Stimulated activated CD4-positive, alpha-beta T cell treated with anti-CD3 and anti-CD28 coated beads, Interleukin-2, amount 100 ng/mL, for 24 hours (primary cell): ENCODE measurements at regions not wholly inside any gene's neighbourhood (a gene's known extent, or its start where the extent isn't known, plus 50 kb on each side); places are given as distances from the start of the nearest gene placed in this dataset.
"Not testable (repeated sequence)": the region's sequence is repeated elsewhere in the genome, so short reads cannot be mapped to it uniquely, and the experiment has no call there.

Experiments
- DNase-seq, 2 donors: peaks; one replicate each; pipeline ENCODE4 v3.0.0-alpha.2; 2020

DNA sequence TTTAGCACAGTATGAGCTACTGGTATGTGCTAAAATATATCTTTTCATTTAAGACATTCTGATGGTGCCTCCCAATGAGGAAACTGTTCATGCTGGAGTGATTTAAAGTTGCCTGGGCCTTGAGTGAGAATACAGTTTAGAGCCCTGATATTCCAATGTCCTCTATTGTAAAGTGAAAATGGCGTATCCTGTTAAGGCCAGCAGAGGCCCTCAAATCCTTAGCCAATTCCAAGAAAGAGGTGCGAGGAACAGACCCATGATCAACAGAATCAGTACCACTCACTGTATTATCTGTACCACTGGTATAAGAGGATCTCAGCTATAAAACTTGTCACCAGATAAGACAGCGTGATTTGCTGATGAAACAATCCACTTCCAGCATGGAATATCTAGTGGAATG, 273.1 kb upstream of the SLITRK5 start:
- no peak for DNase-seq

DNA sequence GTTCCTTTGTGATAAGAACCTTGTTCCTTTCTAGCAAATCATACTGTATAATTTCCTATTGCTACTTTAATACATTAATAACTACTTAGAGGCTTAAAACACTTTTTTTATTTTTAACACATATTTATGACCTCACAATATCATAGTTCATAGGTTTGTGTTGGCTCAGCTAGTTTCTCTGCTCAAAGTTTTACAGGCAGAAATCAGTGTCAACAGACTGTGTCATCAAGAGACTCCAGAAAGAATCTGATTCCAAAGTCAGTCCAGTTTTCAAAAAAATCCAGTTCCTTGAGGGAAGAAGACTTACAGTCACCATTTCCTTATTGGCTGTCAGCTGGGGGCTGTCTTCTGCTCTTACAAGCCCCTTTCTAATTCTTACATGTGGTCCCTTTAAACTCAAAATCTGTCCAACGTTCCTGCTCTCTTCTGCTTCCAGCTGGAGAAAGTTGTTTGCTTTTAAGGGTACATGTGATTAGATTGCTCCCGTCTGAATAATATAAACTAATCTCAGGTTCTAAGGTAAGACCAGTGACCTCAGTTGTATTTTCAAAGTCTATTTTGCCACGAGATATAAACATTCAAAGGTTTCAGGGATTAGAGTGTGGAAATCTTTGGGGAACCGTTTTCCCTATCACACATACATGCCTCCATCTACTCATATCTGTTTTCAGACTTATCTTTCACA, 267.3 kb upstream of the SLITRK5 start:
- no peak for DNase-seq

DNA sequence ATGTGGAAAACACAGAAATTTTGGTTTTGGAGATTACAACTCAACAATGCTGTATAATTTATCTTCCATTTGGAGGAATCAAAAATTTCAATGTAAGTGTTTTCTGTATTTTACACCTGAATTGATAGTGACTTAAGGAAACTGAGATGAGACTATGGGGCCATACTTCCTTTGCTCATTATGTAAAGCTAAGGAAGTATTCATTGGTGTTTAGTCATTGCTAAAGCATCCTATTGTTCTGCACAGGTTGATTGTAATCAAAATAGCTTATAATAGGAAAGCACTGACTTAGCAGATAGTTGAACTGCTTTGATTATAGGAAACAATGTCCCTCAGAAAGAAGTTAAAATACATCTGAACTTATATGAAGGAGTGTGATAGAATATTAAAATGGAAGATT, 244.4 kb upstream of the SLITRK5 start:
- DNase-seq, result no peak

DNA sequence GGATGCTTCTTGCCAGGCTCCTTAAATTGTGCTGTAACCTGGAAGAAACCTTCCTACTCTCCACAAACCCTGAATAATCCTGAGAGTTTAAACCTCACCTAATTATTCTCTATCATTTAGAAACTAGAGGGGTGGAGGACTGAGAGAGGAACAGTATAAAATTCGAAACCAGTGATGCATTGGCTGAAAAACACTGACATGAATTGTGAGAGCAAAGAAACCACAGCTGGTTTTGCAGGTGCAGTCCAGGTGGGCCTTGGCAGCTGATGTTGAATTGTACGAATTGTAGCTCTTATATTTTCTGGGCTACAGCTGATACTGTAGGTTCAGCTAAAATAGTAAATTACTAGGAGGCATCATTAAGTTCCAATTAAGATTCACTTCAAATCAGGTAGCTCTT, 227.0 kb upstream of the SLITRK5 start:
- no peak for DNase-seq

DNA sequence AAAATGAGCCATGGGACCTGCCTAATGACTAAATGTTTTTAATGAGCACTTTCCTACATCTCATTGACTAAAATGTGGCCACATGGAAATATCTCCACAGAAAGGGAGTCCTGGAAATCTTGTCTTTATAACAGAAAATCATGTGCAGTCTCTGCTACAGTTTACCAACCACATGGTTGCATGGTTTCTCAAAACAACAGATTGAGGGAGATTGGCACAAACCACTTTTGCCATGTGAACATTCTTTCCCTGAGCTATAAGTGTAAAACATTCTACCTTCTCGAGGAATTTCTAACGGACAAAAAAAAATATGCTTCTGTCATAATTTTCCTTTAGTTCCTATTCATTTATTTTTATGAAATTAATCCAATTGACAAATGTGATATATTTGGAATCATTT, 218.9 kb upstream of the SLITRK5 start:
- DNase-seq, result no peak

DNA sequence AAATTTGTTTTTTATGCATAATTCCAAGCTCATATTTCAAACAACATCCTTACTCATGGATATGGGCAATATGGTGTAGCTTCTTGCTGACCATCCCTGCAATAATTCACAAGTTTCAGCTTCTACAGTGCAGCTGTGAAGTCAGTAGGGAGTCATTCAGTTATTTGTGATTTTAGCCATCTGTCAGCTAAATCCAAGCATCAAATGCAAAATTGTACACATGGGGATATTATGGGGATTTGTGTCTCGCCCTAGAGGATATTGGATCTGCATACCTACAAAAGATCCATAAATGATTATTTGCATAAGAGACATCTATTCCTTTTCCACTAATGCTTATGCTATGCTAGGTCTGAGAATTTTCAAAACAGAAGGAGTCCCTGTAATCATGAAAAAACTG, 217.9 kb upstream of the SLITRK5 start:
- DNase-seq, result no peak

DNA sequence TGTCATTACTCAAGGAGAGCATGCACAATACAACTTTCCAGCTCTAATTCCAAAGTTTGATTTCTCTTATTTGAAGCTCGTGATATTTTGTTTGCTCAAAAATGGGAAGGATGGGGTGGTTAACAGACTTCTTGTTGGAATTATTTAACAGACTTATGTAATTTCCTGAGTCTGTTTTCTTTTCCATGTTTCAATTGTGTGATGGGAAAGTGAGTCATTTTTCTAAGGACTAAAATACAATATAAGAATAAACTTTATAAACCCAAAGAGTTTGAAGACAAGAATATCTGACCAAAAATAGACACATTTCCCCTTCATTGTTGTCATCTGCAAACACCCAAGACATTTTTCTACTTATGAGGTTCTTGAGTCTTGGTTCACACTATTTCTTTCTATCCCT, 211.8 kb upstream of the SLITRK5 start:
- no peak for DNase-seq

DNA sequence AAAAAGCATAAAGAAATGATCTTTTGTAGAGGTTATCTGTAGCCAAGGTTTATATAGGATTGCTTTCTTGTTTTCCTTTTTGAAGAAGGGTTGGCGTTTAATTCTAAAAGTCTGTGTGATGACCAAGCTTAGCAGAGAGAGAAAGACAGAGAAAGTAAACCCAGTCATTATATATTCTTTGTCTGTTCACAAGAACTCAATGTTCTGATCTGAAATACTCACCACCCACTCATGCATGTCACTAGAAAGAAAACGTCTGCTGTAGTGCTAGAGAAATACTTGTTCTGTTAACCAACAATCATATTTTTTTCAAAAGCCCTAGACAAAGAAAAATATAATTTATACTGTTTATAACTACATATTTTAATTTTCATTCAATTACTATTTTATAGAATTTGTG, 173.7 kb upstream of the SLITRK5 start:
- DNase-seq, result no peak

DNA sequence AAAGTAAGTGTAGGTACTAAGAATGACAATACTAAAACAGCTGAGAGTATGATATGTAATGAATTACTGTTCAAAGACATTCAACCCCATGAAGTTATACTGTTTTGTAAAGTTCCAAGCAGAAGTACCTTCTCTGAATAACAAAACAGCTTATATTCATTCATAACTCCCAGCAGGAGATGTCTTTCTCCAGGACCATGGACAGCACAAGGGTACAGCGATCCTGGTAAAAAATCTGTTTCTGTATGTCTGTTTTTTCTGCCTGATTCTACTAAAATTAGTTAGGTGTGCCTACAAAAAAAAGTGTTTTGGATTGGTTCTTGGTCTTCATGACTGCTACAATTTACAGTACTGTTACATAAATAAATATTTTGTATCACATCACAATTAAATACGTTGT, 172.5 kb upstream of the SLITRK5 start:
- DNase-seq, result no peak

DNA sequence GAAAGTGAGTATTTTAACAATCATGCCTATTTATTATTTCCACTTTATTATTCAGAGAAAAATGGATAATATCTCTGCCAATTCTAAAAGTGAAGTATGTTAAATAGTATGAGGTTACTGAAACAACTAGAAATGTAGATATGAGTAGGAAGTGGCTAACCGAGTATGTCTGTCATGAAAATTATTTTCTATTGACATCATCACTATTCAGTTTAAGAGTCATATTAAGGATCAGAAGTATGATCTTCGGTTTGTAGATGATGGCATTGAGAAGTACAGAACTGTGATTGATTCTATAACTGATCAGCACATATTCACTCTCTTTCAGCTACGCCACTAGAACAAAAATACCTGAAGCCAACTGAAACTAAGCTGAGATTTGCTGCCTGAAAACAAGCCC, 146.4 kb upstream of the SLITRK5 start:
- no peak for DNase-seq

DNA sequence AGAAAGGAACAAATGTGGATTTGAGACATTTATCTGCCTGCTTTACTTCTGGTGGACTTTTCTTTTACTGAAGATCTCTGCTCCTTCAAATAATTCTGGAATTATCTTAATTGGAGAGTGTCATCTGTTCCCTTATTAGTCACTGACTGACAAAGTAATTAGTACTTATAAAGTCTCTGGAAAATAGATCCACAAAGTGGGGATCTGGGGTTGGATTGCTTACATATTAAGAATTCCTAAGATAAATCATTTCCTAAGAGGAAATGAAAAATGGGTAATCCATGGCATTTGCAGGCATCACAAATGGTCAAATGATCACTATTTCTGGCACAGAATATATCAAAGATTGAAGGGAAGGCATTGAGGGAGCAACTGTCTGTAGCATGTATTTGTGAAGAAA, 137.4 kb upstream of the SLITRK5 start:
- no peak for DNase-seq

DNA sequence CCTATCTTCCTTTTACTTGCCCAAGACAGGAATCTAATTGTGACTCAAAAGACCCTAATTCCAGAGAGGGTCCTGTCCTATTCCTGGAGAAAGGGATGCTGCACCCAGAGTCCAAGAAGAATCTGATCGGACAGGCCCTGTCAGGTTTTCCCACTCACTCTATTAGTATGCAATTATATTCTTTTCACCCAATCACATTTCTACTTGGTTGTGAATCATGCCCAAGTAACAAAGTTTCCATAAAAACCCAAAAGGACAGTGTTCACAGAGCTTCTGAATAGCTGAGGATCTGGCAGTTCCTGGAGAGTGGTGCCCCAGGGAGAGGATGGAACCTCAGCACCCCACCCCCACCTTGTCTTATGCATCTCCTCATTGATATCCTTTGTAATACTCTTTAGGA, 135.3 kb upstream of the SLITRK5 start:
- no peak for DNase-seq

DNA sequence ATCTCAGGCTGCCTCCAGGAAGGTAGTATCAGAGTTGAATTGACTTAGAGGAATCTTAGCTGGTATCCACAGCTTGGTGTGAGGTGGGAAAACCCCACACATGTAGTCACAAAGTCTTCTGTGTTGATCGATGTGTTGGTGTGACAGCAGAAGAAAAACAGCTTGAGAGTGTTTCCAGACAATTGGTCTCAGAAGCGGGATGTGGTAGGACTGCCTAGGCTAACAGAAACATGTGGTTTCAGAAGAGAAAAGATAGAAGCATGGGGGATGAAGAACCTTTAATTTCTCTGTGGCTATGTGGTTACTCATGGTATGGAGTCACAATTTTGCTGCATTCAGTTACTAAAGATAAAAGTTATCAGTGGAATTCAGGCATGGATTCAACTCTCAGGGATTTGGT, 134.7 kb upstream of the SLITRK5 start:
- DNase-seq, result no peak

DNA sequence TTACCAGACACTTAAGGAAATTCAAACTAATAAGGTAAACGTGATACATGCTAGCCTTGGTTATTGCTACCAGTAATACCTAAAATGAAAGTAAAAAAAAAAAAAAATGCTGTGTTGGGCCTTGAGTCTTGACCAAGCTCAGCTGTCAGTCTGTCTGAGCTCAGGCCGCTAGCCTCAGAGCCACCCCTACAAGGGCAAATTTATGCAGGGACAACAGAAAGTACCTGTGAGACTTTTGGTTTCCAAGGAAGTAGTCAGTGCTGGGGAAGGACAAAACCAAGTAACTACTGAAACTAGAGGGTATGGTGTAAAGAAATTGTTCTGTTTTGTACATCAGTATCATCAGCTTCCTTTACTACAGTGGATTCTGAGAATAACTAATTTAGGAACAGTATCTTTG, 134.3 kb upstream of the SLITRK5 start:
- no peak for DNase-seq

DNA sequence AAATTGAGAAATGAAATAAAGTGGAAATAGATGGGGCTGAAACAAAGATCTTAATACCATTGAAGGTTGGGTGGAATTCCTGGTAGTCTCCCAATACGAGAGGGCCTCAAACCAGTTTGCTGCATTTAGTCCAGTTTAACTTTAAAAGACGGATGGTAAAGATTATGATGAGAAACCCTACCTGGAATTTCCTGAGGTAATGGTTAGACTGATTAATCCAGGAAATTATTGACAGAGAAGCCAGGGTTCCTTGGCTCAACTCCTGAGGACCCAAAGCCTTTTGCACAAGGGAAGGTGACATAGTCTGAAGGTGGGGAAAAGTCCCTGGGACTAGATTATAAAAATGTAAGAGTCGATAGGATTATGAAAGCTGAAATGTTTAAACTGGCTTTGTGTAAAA, 133.2 kb upstream of the SLITRK5 start:
- no peak for DNase-seq

DNA sequence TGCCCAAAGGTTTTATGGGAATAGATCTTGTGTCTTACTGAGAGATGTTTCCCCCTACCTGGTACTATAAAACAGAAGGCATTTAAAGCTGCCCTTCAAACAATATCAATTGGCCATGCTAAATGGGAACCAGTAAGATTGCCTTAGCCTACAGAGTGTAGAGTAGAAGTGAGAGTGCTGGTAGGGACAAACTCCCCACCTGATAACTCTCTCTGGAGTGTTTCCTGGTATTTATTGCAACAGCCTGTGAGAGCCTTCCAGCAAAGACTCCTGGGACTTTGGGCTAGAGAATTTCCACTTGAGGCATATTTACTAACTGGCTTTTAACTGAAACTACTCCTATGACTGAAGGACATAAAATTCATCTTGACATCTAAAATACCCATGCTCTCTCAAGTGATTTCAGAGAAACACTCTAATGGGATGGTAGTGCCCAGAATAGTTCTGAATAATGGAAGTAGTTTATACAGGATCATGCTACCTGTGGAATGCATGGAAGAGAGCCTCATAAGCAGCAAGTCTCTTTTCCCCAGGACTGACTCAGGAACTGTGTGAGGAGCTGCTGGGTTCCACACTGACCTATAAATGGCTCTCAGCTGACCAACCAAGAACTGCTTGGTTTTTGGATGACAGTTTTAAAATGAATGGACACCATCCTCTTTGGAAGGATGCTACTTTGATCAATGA, 132.7 kb upstream of the SLITRK5 start:
- DNase-seq, result no peak

DNA sequence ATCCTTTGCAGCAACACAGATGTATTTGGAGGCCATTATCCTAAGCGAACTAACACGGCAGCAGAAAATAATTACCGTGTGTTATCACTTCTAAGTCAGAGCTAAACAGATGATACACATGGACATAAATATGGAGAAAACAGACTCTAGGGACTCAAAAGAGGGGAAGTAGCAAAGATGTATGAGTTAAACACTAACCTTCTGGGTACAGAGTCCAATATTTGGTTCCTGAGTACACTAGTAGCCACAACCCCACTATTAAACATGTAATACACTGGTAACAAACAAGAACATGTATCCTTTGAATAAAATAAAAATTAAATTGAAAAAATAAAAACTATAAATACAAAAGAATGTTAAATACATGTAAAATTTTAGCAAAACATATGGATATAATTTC, 118.0 kb upstream of the SLITRK5 start:
- no peak for DNase-seq

DNA sequence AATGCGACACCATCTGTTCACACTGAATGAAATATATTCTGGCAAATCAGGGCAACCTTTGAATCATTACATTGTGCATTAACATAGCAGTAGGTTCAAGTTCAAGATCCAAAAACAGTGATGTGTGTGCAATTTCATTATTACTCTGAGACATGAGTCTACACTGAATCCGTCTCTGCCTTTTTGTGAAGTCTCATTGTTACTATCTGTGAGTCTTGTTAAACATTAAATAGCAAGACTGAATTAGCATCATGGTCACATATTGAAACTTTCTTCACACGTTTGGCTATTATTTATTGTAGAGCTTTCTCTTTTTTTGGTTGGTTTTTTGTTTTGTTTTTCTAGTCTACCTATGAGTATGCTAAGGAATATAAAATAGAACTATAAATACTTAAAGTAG, 117.1 kb upstream of the SLITRK5 start:
- DNase-seq, result no peak

DNA sequence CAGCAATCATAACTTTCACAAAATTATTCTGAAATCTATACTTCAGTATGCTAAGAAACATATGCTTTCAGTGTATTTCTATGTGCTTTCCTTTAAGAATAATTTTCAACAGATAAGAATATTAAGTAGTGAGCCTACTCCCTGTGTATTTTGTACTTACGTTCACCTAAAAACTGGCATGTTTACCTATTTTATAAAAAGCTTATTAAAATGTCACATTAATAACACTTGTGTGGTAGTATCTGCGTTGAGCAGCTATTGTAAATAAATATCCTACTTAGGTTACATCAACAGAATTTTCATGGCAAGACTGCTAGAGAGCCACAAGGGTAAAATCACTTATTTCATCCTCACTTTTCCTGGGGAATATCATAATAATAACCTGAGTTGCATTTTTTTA, 113.4 kb upstream of the SLITRK5 start:
- DNase-seq, result no peak

DNA sequence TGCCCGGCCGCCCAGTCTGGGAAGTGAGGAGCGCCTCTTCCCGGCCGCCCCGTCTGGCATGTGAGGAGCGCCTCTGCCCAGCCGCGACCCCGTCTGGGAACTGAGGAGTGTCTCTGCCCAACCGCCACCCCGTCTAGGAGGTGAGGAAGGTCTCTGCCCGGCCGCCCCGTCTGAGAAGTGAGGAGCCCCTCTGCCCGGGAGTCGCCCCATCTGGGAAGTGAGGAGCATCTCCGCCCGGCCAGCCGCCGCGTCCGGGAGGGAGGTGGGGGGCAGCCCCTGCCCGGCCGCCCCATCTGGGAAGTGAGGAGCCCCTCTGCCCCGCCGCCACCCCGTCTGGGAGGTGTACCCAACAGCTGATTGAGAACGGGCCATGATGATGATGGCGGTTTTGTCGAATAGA, 109.6 kb upstream of the SLITRK5 start:
- not testable (repeated sequence) for DNase-seq

DNA sequence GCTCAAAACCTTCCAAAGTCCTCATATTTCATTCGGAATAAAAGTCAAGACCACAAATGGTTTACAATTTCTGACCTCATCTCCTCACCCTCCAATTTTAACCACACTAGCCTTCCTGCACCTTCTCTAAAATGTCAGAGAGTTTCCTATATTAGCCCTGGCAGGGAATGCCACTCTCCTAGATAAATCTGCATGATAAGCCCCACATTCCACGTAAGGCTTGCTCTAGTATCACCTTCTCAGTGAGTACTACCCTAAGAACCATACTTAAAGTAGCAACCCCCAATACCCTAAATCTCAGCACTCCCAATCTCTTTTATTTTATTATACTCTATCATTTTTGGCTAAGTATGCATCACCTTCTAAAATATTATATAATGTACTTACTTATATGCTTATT, 100.5 kb upstream of the SLITRK5 start:
- no peak for DNase-seq

DNA sequence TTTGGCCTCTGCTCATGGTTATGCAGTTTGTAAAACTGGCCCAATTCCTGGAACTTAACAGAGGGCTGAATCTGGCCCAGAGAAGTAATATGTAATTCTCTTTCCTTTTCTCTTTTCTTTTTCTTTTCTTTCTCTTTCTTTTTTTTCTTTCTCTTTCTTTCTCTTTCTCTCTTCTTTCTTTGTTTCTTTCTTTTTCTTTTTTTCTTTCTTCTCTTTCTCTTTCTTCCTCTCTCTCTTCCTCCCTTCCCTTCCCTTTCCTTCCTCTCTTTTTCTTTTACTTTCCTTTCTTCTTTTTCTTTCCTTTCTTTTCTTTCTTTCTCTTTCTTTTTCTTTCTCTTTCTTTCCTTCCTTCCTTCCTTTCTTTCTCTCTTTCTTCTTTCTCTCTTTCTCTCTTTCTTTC, 88.8 kb upstream of the SLITRK5 start:
- no peak for DNase-seq

DNA sequence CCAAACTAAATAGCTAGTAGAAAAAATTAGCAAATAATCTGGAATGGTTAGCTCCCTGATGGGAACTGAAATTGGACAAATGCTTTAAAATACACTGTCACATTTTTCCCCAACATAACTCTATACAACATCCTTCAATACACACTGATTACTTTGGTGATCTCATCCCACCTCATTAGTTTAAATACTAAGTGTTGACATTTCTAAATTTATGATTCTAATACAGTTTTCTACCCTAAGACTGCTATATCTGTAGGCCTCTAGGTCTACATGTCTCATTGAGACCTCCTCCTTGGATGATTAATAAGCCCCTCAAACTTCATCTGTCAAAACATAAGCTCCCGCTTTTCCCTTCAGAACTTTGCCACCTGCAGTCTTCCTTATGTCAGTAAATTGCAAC, 80.7 kb upstream of the SLITRK5 start:
- no peak for DNase-seq

DNA sequence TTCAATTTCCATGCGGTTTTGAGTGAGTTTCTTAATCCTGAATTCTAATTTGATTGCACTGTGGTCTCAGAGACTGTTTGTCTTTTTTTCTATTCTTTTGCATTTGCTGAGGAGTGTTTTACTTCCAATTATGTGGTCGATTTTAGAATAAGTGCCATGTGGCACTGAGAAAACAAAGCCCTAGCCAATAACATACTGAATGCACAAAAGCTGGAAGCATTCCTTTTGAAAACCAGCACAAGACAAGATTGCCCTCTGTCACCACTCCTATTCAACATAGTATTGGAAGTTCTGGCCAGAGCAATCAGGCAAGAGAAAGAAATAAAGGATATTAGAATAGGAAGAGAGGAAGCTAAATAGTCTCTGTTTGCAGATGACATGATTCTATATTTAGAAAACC, 66.7 kb upstream of the SLITRK5 start:
- DNase-seq, result not testable (repeated sequence)

DNA sequence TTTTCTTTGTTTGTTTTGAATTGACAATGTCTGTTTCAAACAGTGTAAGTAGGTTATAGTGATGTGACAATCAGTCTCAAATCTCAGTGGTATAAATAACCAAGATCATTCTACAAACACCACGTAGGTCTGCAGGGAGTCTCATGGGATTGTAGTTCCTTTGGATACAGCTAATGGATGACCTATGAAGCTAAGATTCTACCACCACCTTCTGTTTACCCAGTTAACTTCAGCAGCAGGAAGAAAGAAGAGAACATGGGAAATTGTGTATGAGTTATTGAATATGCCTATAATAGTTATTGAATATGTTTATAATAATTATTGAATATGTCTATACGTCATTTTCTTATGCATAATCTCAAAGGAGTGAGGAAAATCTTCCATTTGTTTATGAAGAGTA, 63.9 kb upstream of the SLITRK5 start:
- no peak for DNase-seq
